ENCODE measurements at regions not wholly inside any gene's neighbourhood (a gene's known extent, or its start where the extent isn't known, plus 50 kb on each side); places are given as distances from the start of the nearest gene placed in this dataset.

DNA sequence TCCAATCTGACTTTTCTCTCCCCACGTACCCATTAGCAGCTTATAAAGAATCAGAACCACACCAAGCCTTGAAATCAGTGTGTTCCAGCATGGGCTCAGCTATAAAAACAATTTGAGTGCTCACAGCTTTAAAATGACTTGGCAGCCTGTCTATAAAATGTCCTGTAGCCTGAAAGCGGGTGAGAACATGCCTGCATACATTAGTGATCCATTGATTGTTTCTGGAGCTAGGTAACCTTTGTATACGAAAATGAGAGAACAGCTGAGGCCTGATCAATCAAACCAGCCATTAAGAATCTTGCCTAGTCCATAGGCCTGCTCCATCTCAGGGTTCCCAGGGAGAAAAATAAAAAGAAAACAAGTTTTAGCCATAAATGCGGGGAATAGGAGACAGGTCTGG is 245.8 kb upstream of the SULF2 start:
- H3K9ac ChIP-seq (ENCODE audit: control insufficient read depth, insufficient read depth, low read length): no peak overlapping the region
- H3K27me3 ChIP-seq (replicated peaks in 1 of 2; ENCODE audit: control insufficient read depth in 2 of 2, insufficient read depth in 2 of 2, low read length in 1 of 2): no peaks in the 10 kb centered on the region
- H3K9me3 ChIP-seq (replicated peaks; ENCODE audit: control insufficient read depth, insufficient read depth, low read length): no peaks in the 10 kb centered on the region; the same call in 2 of the 3 replicates
- RAD21 ChIA-PET (ENCODE audit: unreplicated experiment): no interaction called here
- no peak overlapping the region for H3K4me3 ChIP-seq
- no peak overlapping the region for H2AFZ ChIP-seq (ENCODE audit: control insufficient read depth, low read depth, low read length)
- SMC1A ChIA-PET (ENCODE audit: uncharacterized antibody, unreplicated experiment): interaction anchor here (1.1 to 1.8 kb wide), 2 partner anchors 10 to 28 kb away, joined by 4 to 6 read pairs; no protein-coding TSS in a partner anchor
- peaks cover 8% of the 10 kb centered on the region for H3K4me1 ChIP-seq (ENCODE audit: control insufficient read depth, insufficient read depth, low read length)
- ATAC-seq (no peak), FAIRE-seq (no peak), DNase-seq (ENCODE audit: low read depth, low spot score) (no peak)
- H4K20me1 ChIP-seq (ENCODE audit: control insufficient read depth, insufficient read depth): no peaks in the 10 kb centered on the region
- no peaks in the 10 kb centered on the region for H3K79me2 ChIP-seq (ENCODE audit: control insufficient read depth, insufficient read depth, low read length)
- 31% methylated on average over 4 of the region's 4 CpGs for WGBS (ENCODE audit: insufficient coverage, insufficient replicate concordance, low lambda C conversion rate, missing lambda C conversion rate)
- CTCF ChIA-PET: interaction anchor here (1.0 to 2.0 kb wide), 2 partner anchors 9 to 39 kb away, joined by 3 to 5 read pairs; no protein-coding TSS in a partner anchor
- POLR2A ChIA-PET: no interaction called here
- no peak overlapping the region for H3K27ac ChIP-seq (ENCODE audit: control insufficient read depth, insufficient read depth)
- no TSS peak for BruUV-seq (replicated peaks)
- in situ Hi-C loops (cut with MboI) (no loop called here), intact Hi-C loops (cut with micrococcal nuclease; ENCODE audit: unreplicated experiment) (no loop called here)
- H3K36me3 ChIP-seq (ENCODE audit: control insufficient read depth in 2 of 2, insufficient read depth in 2 of 2, low read length in 1 of 2): no peaks in the 10 kb centered on the region
- no peak overlapping the region for H3K4me2 ChIP-seq (ENCODE audit: control insufficient read depth, insufficient read depth)
- TF ChIP-seq NFIC (IDR thresholded peaks at IDR 0.05; ENCODE audit: low read depth, low read length) (no peak), STAT3 (IDR thresholded peaks at IDR 0.05; ENCODE audit: low read depth, low read length) (no peak), YBX1 (IDR thresholded peaks at IDR 0.05) (no peak), ZNF274 (IDR thresholded peaks at IDR 0.05; ENCODE audit: insufficient read depth, insufficient read length) (no peak), CHD2 (IDR thresholded peaks at IDR 0.05; ENCODE audit: borderline replicate concordance, low read depth, low read length) (no peak), PRDM15 (CRISPR knock-in tag; IDR thresholded peaks at IDR 0.05) (no peak), CUX1 (IDR thresholded peaks at IDR 0.05; ENCODE audit: insufficient replicate concordance, low read depth, low read length) (no peak), RBBP5 (conservative IDR thresholded peaks at IDR 0.05) (no peak), POLR2A (IDR thresholded peaks at IDR 0.05; ENCODE audit: low read depth, low read length) (no peak), SPI1 (IDR thresholded peaks at IDR 0.05; ENCODE audit: borderline replicate concordance, insufficient read depth, low read depth, low read length) (no peak), SMAD5 (IDR thresholded peaks at IDR 0.05; ENCODE audit: low read depth) (no peak), RCOR1 (conservative IDR thresholded peaks at IDR 0.05; ENCODE audit: low read depth, low read length) (no peak), NFYB (IDR thresholded peaks at IDR 0.05; ENCODE audit: insufficient read depth, low read depth, low read length) (no peak)
- TF ChIP-seq, protein P1, sequence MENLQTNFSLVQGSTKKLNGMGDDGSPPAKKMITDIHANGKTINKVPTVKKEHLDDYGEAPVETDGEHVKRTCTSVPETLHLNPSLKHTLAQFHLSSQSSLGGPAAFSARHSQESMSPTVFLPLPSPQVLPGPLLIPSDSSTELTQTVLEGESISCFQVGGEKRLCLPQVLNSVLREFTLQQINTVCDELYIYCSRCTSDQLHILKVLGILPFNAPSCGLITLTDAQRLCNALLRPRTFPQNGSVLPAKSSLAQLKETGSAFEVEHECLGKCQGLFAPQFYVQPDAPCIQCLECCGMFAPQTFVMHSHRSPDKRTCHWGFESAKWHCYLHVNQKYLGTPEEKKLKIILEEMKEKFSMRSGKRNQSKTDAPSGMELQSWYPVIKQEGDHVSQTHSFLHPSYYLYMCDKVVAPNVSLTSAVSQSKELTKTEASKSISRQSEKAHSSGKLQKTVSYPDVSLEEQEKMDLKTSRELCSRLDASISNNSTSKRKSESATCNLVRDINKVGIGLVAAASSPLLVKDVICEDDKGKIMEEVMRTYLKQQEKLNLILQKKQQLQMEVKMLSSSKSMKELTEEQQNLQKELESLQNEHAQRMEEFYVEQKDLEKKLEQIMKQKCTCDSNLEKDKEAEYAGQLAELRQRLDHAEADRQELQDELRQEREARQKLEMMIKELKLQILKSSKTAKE (IDR thresholded peaks at IDR 0.05; ENCODE audit: low read depth, poor library complexity, severe bottlenecking): no peak
